HepG2 (cell line): ENCODE measurements at regions not wholly inside any gene's neighbourhood (a gene's known extent, or its start where the extent isn't known, plus 50 kb on each side); places are given as distances from the start of the nearest gene placed in this dataset.

Experiments
- EP300 ChIP-seq, 3 experiments: sonication (generic) in 1 of 3; formaldehyde crosslinking in 1 of 3; IDR thresholded peaks; 2 replicates each; pipeline versions ENCODE4 v1.5.1 to v1.6.1; 2011 to 2020; ENCODE audit warnings: low read depth in 2 of 3, low read length in 2 of 3, borderline replicate concordance in 1 of 3, improper control_type of control experiment in 1 of 3, mild to moderate bottlenecking in 1 of 3, missing genetic modification reagents in 1 of 3, moderate library complexity in 1 of 3
- NCOR1 ChIP-seq: fragments of 200-600 bp; sonication (generic); IDR thresholded peaks from 2 replicates; pipeline ENCODE4 v1.7.0; 2017; ENCODE audit warnings: antibody characterized with exemption, low read length, borderline replicate concordance
- NFIC ChIP-seq: IDR thresholded peaks from 2 replicates; pipeline ENCODE4 v1.6.1; 2012; ENCODE audit warnings: mild to moderate bottlenecking, low read length, inconsistent platforms
- POLR2A ChIP-seq, 2 experiments: IDR thresholded peaks; 2 replicates each; pipeline ENCODE4 v1.6.1; 2011; ENCODE audit warnings: low read depth in 2 of 2, low read length in 2 of 2, mild to moderate bottlenecking in 1 of 2, moderate library complexity in 1 of 2; ENCODE audit not compliant: insufficient read depth in 1 of 2
- TCF7L2 ChIP-seq: IDR thresholded peaks from 2 replicates; pipeline ENCODE4 v1.6.1; 2011; ENCODE audit warnings: mild to moderate bottlenecking, low read depth, low read length, moderate library complexity
- ZFP36L1 ChIP-seq: sonication (generic); formaldehyde crosslinking; IDR thresholded peaks from 2 replicates; pipeline ENCODE4 v1.8.0; 2022; ENCODE audit warnings: mild to moderate bottlenecking, missing genetic modification reagents, moderate library complexity
- ZNF746 ChIP-seq: sonication (generic); formaldehyde crosslinking; IDR thresholded peaks from 2 replicates; pipeline ENCODE4 v1.8.0; 2022; ENCODE audit warnings: mild to moderate bottlenecking, missing genetic modification reagents
- TF ChIP-seq, protein P1 (sequence below): sonication (generic); formaldehyde crosslinking; IDR thresholded peaks from 2 replicates; pipeline ENCODE4 v1.5.0; 2020; ENCODE audit warnings: mild to moderate bottlenecking, missing genetic modification reagents, moderate library complexity
- TF ChIP-seq, protein P2 (sequence below): sonication (generic); formaldehyde crosslinking; IDR thresholded peaks from 2 replicates; pipeline ENCODE4 v1.9.0; 2021; ENCODE audit warnings: missing genetic modification reagents, borderline replicate concordance

DNA sequence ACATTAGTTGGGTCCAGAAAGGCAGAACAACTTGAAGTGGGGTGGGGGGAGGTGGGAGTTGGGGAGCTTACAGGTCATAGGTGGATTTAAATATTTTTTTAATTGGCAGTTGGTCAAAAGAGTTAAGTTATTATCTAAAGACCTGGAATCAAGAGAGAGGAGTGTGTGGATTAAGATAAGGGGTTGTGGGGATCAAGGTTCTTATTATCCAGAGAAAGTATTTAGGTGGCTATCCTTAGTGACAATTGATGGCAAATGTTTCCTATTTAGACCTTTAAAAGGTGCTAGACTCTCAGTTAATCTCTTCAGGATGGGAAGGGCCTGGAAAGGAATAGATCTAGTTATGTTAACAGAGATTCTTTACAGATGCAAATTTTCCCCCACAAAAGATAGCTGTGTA, 120.7 kb upstream of the OR9Q1 start:
- TF ChIP-seq ZFP36L1 (CRISPR knock-in tag) (no peak), TCF7L2 (no peak), NCOR1 (no peak), POLR2A (IDR thresholded peaks at IDR 0.05; ENCODE audit: insufficient read depth in 1 of 2, low read depth in 2 of 2, low read length in 2 of 2) (no peak), NFIC (no peak), ZNF746 (CRISPR knock-in tag) (no peak), EP300 (IDR thresholded peaks at IDR 0.05; ENCODE audit: low read depth in 2 of 2, low read length in 2 of 2) (no peak), EP300 (CRISPR knock-in tag; IDR thresholded peaks at IDR 0.05; ENCODE audit: borderline replicate concordance) (no peak)
- TF ChIP-seq, protein P1, sequence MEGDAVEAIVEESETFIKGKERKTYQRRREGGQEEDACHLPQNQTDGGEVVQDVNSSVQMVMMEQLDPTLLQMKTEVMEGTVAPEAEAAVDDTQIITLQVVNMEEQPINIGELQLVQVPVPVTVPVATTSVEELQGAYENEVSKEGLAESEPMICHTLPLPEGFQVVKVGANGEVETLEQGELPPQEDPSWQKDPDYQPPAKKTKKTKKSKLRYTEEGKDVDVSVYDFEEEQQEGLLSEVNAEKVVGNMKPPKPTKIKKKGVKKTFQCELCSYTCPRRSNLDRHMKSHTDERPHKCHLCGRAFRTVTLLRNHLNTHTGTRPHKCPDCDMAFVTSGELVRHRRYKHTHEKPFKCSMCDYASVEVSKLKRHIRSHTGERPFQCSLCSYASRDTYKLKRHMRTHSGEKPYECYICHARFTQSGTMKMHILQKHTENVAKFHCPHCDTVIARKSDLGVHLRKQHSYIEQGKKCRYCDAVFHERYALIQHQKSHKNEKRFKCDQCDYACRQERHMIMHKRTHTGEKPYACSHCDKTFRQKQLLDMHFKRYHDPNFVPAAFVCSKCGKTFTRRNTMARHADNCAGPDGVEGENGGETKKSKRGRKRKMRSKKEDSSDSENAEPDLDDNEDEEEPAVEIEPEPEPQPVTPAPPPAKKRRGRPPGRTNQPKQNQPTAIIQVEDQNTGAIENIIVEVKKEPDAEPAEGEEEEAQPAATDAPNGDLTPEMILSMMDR (CRISPR knock-in tag): no peak
- TF ChIP-seq, protein P2, sequence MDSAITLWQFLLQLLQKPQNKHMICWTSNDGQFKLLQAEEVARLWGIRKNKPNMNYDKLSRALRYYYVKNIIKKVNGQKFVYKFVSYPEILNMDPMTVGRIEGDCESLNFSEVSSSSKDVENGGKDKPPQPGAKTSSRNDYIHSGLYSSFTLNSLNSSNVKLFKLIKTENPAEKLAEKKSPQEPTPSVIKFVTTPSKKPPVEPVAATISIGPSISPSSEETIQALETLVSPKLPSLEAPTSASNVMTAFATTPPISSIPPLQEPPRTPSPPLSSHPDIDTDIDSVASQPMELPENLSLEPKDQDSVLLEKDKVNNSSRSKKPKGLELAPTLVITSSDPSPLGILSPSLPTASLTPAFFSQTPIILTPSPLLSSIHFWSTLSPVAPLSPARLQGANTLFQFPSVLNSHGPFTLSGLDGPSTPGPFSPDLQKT (CRISPR knock-in tag): no peak
